Astrocyte (in vitro differentiated cells and primary cell): ENCODE measurements at regions not wholly inside any gene's neighbourhood (a gene's known extent, or its start where the extent isn't known, plus 50 kb on each side); places are given as distances from the start of the nearest gene placed in this dataset.

Experiments used
- CTCF ChIP-seq: IDR thresholded peaks from 2 replicates; pipeline ENCODE4 v1.5.1; 2011; ENCODE audit warnings: low read depth, mild to moderate bottlenecking, inconsistent platforms, low read length, moderate library complexity; ENCODE audit not compliant: insufficient read depth
- EZH2 ChIP-seq: IDR thresholded peaks from 2 replicates; pipeline ENCODE4 v1.6.1; 2012; ENCODE audit warnings: mild to moderate bottlenecking, low read length, inconsistent platforms; ENCODE audit not compliant: insufficient read depth

- TF ChIP-seq CTCF (no peak), EZH2 (no peak)
Measured at GRCh38 chr1:193657552-193657951, 471.1 kb upstream of the B3GALT2 start.
